ENCODE measurements at regions not wholly inside any gene's neighbourhood (a gene's known extent, or its start where the extent isn't known, plus 50 kb on each side); places are given as distances from the start of the nearest gene placed in this dataset.

DNA sequence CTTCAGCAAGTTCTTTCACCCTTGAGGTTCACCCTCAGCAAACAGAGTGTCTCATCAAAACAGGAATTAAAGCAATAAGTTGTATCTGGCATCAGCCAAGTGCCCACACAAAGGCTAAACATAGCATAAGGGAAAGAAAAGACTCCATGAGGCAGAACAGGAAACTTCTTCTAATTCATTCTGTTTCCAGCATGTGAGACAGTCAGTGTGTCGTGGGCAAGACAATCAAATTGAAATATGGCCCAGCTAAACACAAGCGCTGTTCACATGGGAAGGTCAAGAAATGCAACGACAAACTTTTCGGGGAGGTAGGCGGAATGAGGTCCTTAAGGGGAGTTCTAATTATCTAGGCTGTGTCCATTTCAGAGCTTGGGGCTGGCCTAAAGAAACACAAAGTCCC is 393.4 kb downstream of the HAPSTR1 start:
- ChIA-PET CTCF (no interaction called here), POLR2A (no interaction called here)
- no peak overlapping the region for H3K4me2 ChIP-seq (ENCODE audit: insufficient read depth, low read length)
- H3K4me3 ChIP-seq (replicated peaks in 1 of 3; ENCODE audit: insufficient read depth in 1 of 3, low read depth in 1 of 3, low read length in 3 of 3), result no peak overlapping the region
- intact Hi-C loops (cut with micrococcal nuclease) (no loop called here), dilution Hi-C loops (cut with MboI; ENCODE audit: extremely low pct_ligation_motif_present, low sequenced_read_pairs) (no loop called here)
- H3K9me3 ChIP-seq (replicated peaks; ENCODE audit: control insufficient read depth, insufficient read depth, low read length), result no peaks in the 10 kb centered on the region
- no peaks in the 10 kb centered on the region for H3K36me3 ChIP-seq (ENCODE audit: control insufficient read depth in 2 of 2, extremely low read depth in 1 of 2, insufficient read depth in 2 of 2, low read length in 2 of 2)
- H3K9ac ChIP-seq (replicated peaks; ENCODE audit: extremely low read depth, insufficient read depth, low read length), result no peak overlapping the region
- no peaks in the 10 kb centered on the region for H3K4me1 ChIP-seq (ENCODE audit: control insufficient read depth, extremely low read depth, insufficient read depth, low read length)
- H3K27ac ChIP-seq (ENCODE audit: insufficient read depth, low read depth, low read length), result no peak overlapping the region
- BruUV-seq (replicated peaks), result no TSS peak
- TF ChIP-seq EZH2 (IDR thresholded peaks at IDR 0.05; ENCODE audit: borderline replicate concordance, low read depth, low read length, severe bottlenecking), result no peak
- TF ChIP-seq, protein P1, sequence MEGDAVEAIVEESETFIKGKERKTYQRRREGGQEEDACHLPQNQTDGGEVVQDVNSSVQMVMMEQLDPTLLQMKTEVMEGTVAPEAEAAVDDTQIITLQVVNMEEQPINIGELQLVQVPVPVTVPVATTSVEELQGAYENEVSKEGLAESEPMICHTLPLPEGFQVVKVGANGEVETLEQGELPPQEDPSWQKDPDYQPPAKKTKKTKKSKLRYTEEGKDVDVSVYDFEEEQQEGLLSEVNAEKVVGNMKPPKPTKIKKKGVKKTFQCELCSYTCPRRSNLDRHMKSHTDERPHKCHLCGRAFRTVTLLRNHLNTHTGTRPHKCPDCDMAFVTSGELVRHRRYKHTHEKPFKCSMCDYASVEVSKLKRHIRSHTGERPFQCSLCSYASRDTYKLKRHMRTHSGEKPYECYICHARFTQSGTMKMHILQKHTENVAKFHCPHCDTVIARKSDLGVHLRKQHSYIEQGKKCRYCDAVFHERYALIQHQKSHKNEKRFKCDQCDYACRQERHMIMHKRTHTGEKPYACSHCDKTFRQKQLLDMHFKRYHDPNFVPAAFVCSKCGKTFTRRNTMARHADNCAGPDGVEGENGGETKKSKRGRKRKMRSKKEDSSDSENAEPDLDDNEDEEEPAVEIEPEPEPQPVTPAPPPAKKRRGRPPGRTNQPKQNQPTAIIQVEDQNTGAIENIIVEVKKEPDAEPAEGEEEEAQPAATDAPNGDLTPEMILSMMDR (IDR thresholded peaks at IDR 0.05; ENCODE audit: extremely low read depth in 1 of 2, insufficient read depth in 1 of 2, low read depth in 1 of 2, low read length in 2 of 2), result no peak
- no peak for TF ChIP-seq GATA2 (IDR thresholded peaks at IDR 0.05; ENCODE audit: insufficient read depth, insufficient read length, low read depth, low read length)
- TF ChIP-seq FOS (IDR thresholded peaks at IDR 0.05; ENCODE audit: borderline replicate concordance, insufficient read depth, low read length), result no peak
- TF ChIP-seq POLR2AphosphoS5 (IDR thresholded peaks at IDR 0.05; ENCODE audit: insufficient read depth, low read depth, low read length), result no peak
- no peak for TF ChIP-seq JUN (IDR thresholded peaks at IDR 0.05; ENCODE audit: borderline replicate concordance, insufficient read depth, insufficient read length, low read depth)
- TF ChIP-seq MYC (IDR thresholded peaks at IDR 0.05; ENCODE audit: low read depth, low read length), result no peak
- TF ChIP-seq, protein P2, sequence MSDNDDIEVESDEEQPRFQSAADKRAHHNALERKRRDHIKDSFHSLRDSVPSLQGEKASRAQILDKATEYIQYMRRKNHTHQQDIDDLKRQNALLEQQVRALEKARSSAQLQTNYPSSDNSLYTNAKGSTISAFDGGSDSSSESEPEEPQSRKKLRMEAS (IDR thresholded peaks at IDR 0.05; ENCODE audit: insufficient read depth, insufficient read length), result no peak
- TF ChIP-seq POLR2A (IDR thresholded peaks at IDR 0.05; ENCODE audit: low read depth, low read length), result no peak
- no peaks in the 10 kb centered on the region for H3K79me2 ChIP-seq (ENCODE audit: control insufficient read depth, insufficient read depth, low read length)
- no peaks in the 10 kb centered on the region for H4K20me1 ChIP-seq (replicated peaks; ENCODE audit: control insufficient read depth, extremely low read depth, insufficient read depth, low read length)
- H3K9me1 ChIP-seq (replicated peaks; ENCODE audit: control insufficient read depth, extremely low read depth, insufficient read depth, low read length), result no peaks in the 10 kb centered on the region
- DNase-seq (ENCODE audit: low read depth, low spot score) (no peak), FAIRE-seq (no peak)
- no peaks in the 10 kb centered on the region for H3K27me3 ChIP-seq (ENCODE audit: control insufficient read depth in 2 of 2, insufficient read depth in 2 of 2, low read length in 2 of 2)
- no peak overlapping the region for H2AFZ ChIP-seq (ENCODE audit: low read depth, low read length)
